ENCODE measurements at regions not wholly inside any gene's neighbourhood (a gene's known extent, or its start where the extent isn't known, plus 50 kb on each side); places are given as distances from the start of the nearest gene placed in this dataset.
A peak's percentile ranks its signal among the peaks of the same experiment; 100 is the strongest.

GRCh38 chr12:105937009-105937408 lies 201.7 kb downstream of the NUAK1 start:
- Histone ChIP-seq H3K4me3 (no peak overlapping the region), H3K4me1 (replicated peaks) (no peaks in the 10 kb centered on the region), H3K36me3 (no peaks in the 10 kb centered on the region), H3K27me3 (replicated peaks; ENCODE audit: insufficient read depth) (no peaks in the 10 kb centered on the region), H3K27ac (no peak overlapping the region), H3K9me3 (no peaks in the 10 kb centered on the region)
- no peak for DNase-seq (ENCODE audit: low spot score)
- 48% methylated on average over 1 of the region's 1 CpG for WGBS
- intact Hi-C loops (cut with DNase I): no loop called here
- TF ChIP-seq CTCF (IDR thresholded peaks at IDR 0.05) (no peak), POLR2A (IDR thresholded peaks at IDR 0.05) (no peak), POLR2AphosphoS5 (IDR thresholded peaks at IDR 0.05) (no peak)

GRCh38 chr12:105939181-105939721 lies 199.5 kb downstream of the NUAK1 start:
- Histone ChIP-seq H3K27me3 (replicated peaks; ENCODE audit: insufficient read depth) (no peaks in the 10 kb centered on the region), H3K27ac (no peak overlapping the region), H3K9me3 (no peaks in the 10 kb centered on the region), H3K36me3 (no peaks in the 10 kb centered on the region), H3K4me3 (no peak overlapping the region), H3K4me1 (replicated peaks) (no peaks in the 10 kb centered on the region)
- TF ChIP-seq POLR2A (IDR thresholded peaks at IDR 0.05) (no peak), POLR2AphosphoS5 (IDR thresholded peaks at IDR 0.05) (peak; percentile 31), CTCF (IDR thresholded peaks at IDR 0.05) (no peak)
- DNase-seq (ENCODE audit: low spot score): no peak
- intact Hi-C loops (cut with DNase I): no loop called here
- WGBS: 42% methylated on average over 3 of the region's 3 CpGs

GRCh38 chr12:105942281-105942680 lies 196.5 kb downstream of the NUAK1 start:
- H3K4me1 ChIP-seq (replicated peaks): no peaks in the 10 kb centered on the region
- no peak overlapping the region for H3K4me3 ChIP-seq
- DNase-seq (ENCODE audit: low spot score): no peak
- H3K27me3 ChIP-seq (replicated peaks; ENCODE audit: insufficient read depth): no peaks in the 10 kb centered on the region
- no peak overlapping the region for H3K27ac ChIP-seq
- H3K9me3 ChIP-seq: no peaks in the 10 kb centered on the region
- H3K36me3 ChIP-seq: no peaks in the 10 kb centered on the region
- TF ChIP-seq POLR2A (IDR thresholded peaks at IDR 0.05): no peak
- TF ChIP-seq CTCF (IDR thresholded peaks at IDR 0.05): no peak
- intact Hi-C loops (cut with DNase I): no loop called here
- WGBS: 43% methylated on average over 1 of the region's 1 CpG

GRCh38 chr12:105943525-105943924 lies 195.2 kb downstream of the NUAK1 start:
- H3K4me1 ChIP-seq (replicated peaks): no peaks in the 10 kb centered on the region
- no peaks in the 10 kb centered on the region for H3K36me3 ChIP-seq
- DNase-seq (ENCODE audit: low spot score): no peak
- no peaks in the 10 kb centered on the region for H3K27me3 ChIP-seq (replicated peaks; ENCODE audit: insufficient read depth)
- intact Hi-C loops (cut with DNase I): no loop called here
- no peak overlapping the region for H3K27ac ChIP-seq
- whole genome bisulfite sequencing: 93% methylated on average over 1 of the region's 1 CpG
- no peak for TF ChIP-seq POLR2AphosphoS5 (IDR thresholded peaks at IDR 0.05)
- no peak for TF ChIP-seq POLR2A (IDR thresholded peaks at IDR 0.05)
- TF ChIP-seq CTCF (IDR thresholded peaks at IDR 0.05): no peak
- H3K4me3 ChIP-seq: no peak overlapping the region
- H3K9me3 ChIP-seq: no peaks in the 10 kb centered on the region

- Histone ChIP-seq H3K4me1 (replicated peaks) (no peaks in the 10 kb centered on the region), H3K36me3 (no peaks in the 10 kb centered on the region), H3K9me3 (no peaks in the 10 kb centered on the region), H3K4me3 (no peak overlapping the region), H3K27ac (no peak overlapping the region), H3K27me3 (replicated peaks; ENCODE audit: insufficient read depth) (no peaks in the 10 kb centered on the region)
- WGBS: 59% methylated on average over 1 of the region's 1 CpG
- intact Hi-C loops (cut with DNase I): no loop called here
- DNase-seq (ENCODE audit: low spot score): no peak
- TF ChIP-seq POLR2A (IDR thresholded peaks at IDR 0.05): no peak
- no peak for TF ChIP-seq CTCF (IDR thresholded peaks at IDR 0.05)
- no peak for TF ChIP-seq POLR2AphosphoS5 (IDR thresholded peaks at IDR 0.05)
Observed at GRCh38 chr12:105944628-105945027, 194.1 kb downstream of the NUAK1 start.
